ENCODE measurements at regions not wholly inside any gene's neighbourhood (a gene's known extent, or its start where the extent isn't known, plus 50 kb on each side); places are given as distances from the start of the nearest gene placed in this dataset.
A peak's percentile ranks its signal among the peaks of the same experiment; 100 is the strongest.
"Not testable (repeated sequence)": the region's sequence is repeated elsewhere in the genome, so short reads cannot be mapped to it uniquely, and the experiment has no call there.

DNA sequence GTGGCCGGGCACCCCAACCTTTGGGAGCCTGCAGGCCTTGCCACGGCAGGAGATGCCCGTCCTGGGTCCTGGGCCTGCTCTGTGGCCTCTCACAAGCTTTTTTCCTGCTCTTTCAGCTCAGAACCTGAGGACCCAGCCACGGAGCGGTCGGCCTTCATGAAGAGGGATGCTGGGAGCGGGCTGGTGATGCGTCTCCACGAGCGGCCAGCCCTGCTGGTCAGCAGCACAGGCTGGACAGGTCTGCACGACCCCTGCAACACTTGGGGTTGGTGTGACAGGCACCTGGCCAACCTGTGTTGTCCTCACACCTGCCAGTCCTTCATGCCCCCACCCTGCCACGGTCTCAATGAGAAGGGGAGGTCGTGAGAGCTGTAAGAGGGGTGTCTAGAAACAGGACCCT lies 170.0 kb downstream of the ADRA2C start:
- no peak for DNase-seq

DNA sequence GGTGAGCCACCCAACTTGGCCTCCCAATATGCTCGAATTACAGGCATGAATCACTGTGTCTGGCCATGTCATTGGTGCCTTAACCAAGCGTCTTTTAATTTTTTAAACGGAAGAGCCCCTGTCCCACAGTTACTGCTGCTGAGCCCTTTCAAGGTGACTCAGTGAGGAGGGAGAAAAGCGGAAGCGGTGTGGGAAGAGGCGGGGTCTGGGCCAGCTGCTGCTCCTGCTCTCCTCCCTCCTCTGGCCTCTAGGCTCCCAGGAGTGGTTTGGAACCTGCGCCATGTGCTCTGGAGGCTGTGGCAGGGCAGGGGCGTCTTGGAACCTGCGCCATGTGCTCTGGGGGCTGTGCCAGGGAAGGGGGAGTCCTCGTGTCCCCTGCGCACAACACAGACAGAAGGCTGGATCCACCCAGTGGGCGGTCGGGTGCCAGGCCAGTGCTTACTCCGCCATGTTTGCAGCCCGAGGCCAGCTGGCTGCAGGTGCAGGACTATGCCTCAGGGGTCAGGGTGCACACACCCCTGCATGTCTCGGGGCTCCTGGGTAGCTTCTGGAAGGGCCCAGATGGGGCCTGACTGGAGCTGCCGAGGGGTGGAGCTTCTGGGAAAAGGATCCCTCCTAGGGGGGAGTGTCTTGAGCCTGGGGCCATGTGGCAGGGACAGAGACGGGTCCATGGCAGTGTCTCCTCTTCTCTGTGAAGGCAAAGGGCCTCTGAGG lies 171.8 kb downstream of the ADRA2C start:
- not testable (repeated sequence) for DNase-seq

DNA sequence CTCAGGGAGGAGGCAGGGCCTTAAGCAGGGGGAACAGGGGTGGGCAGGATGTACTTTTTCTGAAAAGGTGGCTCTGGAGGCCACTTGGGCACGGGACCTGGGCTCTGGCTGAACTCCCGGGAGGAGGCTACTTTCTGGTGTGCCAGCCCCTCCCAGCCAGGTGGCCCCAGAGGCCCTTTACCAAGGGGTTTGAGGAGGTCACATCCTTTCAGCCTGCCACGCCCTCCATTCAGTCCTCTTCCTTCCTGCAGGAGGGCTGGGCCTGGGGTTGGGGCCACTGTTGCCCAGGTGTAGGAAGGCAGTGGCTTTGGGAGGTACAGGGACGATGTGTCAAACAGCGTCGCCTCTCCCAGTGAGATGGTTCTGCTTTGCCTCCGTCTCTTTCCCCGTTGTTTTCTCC lies 172.5 kb downstream of the ADRA2C start:
- not testable (repeated sequence) for DNase-seq

DNA sequence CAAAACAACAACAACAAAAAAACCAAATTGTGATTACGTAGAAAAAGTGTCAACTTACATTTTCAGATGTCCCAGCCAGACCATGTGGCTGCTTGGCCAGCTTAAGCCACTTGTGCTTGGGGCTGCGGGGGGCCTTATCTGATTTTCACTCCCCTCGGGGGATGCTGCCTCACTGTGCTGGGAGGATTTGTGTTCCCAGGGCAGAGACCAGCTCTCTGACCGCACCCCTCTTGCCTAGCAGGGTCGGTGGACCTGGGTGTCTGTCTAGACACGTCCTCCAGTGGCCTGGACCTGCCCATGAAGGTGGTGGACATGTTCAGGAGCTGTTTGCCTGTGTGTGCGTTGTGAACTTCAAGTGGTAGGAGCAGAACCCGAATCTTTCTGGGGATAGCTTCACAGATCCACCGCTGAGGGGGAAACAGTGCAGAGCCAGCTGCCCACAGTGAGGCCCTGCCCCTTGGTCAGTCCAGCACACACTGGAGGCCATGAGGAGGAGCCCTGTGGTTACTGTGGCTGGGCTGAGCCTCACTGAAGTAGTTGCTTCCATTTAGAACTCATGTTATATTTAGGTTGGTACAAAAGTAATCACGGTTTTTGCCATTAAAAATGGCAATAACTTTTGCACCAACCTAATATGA lies 173.9 kb downstream of the ADRA2C start:
- not testable (repeated sequence) for DNase-seq

DNA sequence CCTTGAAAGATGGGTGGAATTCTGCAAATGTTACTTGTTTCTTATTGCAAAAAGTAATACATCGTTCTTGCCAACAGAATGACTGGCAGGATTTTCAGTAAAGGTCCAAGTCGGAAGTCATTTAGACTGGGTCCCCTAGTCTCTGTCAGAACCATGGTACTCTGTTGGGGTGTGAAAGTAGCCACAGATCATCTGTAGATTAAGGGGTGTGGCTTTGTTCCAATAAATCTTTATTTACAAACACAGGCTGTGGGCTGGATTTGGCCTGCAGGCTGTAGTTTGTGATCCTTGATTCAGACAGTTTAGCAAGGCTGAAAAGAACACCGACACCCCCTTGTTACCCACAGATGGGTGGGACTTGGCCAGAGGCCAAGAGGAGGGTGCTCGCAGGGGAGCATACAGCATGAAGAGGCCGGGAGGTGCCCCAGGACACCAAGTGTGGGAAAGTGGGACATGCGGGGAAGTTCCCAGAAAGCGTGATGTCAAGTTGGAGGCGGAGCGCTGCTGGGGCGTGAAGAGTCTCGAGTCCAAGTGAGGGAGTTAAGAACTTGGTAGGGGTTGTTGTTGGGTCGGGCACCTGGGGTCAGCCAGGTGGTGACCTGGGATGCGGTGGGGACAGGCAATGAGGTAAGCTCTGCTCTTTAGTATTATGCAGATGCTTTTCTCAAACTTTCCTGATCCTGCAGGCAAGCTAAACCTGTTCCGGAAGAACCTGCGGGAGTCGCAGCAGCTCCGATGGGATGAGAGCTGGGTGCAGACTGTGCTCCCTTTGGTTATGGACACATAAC lies 175.7 kb downstream of the ADRA2C start:
- DNase-seq: not testable (repeated sequence)

DNA sequence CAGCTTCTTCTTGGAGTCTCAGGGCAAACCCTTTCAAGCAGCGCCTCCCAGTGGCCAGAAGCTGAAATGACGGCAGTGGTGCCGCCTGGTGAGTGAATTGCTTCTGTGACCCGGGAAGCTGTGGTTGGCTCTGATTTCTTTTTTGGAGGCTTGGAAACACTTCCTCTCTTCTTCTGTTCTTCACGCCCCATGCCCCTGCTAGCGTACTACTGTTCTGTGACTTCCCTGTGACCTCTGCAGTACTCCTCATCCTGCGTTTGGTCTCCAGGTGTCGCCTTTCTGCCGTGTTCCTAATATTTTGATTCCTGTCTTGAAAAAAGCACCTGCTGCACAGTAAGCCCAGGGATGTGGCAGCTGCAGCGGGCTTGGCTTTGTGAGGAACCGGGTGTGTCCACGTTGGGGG lies 176.4 kb downstream of the ADRA2C start:
- DNase-seq: peak; percentile 28

DNA sequence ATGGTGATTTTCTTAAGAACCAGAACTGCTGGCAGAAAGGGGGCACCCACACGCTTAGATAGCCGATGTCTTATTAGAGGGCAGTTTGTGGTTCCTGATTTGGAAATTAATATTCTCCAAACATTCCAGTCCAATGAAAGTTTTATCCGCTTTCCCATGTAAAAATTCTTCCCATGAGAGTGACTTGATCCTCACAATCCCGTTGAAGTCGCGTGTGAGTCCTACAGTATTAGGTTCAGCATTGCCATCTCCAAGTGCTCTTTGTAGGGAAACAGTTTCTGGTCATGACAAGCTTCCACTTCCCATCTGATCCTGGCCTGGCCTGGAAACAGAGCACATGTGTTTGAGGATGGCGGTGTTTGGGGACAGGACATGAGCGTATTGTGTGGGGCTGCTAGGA lies 176.9 kb downstream of the ADRA2C start:
- DNase-seq: not testable (repeated sequence)

DNA sequence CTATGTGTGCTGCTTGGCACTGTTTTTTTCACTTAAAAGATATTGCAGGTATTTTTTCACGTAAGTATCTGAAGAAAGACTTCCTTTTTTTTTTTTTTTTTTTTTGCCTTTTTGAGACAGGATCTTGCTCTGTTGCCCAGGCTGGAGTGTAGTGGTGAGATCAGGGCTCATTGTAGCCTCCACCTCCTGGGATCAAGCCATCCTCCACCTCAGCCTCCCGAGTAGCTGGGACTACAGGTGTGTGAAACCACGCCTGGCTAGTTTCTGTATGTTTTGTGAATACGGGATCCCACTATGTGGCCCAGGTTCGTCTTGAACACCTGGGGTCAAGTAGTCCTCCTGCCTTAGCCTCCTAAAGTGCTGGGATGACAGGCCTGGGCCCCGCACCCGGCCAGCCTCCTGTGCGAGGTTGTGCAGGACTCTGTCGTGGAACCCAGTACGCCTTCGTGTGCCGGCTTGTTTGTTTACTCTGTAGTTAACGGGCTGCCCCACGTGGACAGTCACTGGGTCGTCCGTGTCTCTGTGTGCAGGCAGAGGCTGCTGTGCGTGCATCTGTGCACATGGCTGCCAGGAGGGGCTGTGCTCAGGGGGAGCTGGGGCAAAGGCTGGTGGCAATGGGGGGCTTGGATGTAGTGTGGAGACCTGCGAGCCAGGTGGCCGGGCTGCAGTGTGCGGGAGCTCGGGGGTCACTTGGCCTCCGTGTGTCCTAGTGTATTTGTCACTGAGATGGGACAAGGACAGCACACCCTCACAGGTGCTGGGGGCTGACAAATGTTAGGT lies 179.5 kb downstream of the ADRA2C start:
- no peak for DNase-seq

DNA sequence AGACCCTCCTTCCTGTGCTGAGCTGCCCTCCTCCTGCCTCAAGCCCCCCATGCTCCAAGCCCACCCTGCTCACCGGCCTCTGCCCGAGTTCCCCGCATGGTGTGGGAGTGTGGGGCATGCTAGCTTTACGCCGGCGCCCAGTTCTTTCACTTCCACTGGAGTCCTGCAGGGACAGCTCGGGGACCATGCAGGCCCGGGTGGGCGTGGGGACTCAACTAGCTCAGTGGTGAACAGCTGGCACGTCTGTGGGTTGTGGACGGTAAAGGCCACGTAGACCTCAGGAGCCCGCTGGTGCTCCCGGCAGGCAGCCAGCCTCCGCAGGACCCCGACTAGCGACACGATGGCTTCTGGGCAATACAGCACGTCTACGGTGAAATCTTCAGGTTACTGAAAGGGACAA lies 180.4 kb downstream of the ADRA2C start:
- DNase-seq: not testable (repeated sequence)

DNA sequence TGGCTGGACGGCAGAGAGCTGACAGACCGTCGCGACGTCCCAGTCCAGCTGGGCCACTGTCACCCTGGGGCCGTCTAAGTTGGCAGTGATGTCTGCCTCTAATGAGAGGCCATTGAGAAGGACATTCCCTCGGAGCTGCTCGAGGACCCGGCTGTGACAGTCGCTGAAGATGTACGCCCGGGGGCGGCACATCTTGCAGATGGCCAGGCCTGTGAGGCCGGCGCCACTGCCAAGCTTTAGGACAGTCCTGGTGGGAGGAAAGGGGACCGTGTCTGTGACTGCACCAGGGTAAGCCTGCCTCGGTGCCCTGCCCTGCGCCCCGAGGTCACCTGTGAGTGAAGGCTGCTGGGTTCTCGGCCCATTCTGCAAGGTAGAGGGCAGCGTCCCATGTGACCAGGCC lies 181.6 kb downstream of the ADRA2C start:
- not testable (repeated sequence) for DNase-seq

DNA sequence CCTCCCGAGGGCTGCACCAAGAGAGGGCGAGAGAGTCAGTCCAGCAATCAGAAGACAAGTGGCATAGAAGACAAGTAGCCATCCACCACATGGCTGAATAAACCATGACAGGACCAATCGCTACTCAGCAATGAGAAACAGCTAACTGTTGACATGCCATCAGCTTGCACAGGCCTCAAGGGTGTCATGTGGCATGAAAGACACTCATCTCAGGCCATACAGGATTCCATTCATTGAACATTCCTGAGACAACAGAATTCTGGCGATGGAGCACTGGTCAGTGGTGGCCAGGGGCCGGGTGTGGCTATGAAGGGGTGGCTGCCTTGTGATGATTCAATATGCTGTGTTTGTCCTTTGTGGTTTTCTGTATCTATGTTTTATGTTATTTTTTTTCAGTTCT lies 182.0 kb downstream of the ADRA2C start:
- not testable (repeated sequence) for DNase-seq

DNA sequence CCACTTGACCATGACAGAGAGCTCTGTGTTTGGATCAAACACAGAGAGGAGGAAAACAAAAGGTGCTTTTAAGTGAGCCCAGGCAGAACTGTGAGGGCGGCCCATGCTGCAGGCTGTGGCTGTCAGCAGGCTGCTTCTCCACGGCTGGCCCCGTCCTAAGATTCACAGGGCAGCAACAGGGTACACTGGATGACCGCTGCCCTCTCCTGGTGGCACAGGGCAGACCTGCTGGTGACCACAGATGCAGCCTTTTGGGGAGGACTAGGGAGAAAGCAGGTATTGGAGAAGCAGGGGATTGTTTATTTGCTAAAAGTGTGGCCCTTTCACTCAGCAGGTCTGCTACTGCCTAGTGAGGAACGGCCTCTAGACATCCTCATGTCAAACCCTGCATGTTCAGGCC lies 183.7 kb downstream of the ADRA2C start:
- peak; percentile 4 for DNase-seq

DNA sequence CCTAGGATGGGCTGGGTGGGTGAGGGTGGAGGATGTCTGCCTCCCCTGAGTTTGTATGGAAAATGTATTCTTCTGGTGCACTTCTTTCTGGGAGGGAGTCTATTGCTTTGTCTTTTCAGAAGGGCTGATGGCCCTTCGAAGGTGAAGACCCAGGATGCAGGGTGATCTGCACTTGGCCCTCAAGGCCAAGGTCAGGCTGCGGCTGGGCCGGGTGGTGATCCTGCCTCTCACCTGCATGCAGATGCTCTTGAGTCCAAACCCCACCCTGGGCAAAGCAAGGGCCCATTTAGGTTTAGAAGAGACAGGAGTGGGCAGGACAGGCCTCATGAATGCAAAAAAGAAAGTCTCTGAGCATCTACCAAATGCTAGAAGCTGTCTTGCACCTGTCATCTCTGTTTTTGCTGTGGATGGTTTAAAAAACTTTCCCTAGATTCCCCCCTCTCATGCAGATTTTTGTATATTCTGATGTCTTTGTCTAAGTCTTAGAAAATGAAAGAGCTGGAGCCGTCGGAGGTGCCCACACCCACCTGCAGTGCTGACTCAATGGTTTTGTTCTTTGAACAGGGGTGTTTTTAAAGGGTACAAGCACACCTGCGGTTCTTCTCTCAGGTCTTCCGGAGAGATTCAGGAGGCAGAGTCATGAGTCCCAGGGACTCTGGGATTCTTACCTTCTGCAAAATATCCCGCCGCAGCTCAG lies 186.4 kb downstream of the ADRA2C start:
- not testable (repeated sequence) for DNase-seq

DNA sequence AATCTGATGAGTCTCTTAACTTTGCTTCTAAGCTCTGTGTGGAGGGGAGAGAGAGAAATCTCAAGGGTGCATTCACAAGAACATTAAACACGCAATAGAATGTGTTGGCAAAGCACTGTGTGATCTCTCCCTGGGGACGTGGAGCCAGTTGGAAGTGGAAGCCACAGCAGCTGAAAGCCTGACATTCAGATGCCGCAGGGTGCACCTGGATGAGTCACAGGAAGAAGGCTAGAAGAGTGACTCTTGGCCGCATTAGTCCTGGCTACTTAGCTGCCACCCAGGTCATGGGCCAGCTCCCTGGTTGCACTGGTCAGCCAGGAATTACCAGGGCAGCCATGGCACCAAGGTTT lies 186.9 kb downstream of the ADRA2C start:
- DNase-seq: not testable (repeated sequence)

DNA sequence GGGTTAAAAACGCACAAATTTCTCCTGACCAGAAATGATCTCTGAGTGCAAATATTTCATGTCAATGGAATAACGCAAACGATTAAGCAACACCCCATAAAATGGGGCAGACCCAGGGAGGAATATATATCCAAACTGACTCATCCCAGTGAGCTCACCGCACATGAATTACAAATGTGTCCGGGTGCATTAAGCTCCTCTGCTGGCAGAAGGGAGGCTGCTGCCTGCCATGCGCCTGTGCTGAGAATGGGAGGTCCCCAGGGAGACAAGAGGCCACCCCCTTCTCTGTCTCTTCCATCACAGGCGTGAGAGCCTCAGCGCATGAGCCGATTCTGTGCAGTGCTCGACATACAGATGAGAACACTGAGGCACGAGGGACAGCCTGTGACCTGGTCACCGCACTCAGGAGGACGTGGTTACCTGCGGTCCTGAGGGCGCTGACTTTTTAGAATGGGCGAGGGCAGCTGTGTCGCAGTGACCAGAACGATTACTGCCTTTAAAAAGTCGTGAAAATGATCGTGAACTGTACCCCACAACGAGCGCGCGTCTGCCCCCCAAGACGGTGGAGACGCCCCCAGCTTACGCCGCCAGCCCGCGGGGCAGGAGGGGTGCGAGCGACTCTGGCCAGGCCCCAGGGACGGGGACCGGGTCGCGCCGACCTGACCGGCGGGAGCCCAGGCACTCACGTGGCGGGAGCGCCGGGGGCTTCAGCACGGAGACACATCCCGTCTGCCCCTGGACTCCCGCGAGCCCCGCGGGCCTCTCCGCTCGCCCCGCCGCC lies 188.5 kb downstream of the ADRA2C start:
- peak; percentile 67 for DNase-seq

DNA sequence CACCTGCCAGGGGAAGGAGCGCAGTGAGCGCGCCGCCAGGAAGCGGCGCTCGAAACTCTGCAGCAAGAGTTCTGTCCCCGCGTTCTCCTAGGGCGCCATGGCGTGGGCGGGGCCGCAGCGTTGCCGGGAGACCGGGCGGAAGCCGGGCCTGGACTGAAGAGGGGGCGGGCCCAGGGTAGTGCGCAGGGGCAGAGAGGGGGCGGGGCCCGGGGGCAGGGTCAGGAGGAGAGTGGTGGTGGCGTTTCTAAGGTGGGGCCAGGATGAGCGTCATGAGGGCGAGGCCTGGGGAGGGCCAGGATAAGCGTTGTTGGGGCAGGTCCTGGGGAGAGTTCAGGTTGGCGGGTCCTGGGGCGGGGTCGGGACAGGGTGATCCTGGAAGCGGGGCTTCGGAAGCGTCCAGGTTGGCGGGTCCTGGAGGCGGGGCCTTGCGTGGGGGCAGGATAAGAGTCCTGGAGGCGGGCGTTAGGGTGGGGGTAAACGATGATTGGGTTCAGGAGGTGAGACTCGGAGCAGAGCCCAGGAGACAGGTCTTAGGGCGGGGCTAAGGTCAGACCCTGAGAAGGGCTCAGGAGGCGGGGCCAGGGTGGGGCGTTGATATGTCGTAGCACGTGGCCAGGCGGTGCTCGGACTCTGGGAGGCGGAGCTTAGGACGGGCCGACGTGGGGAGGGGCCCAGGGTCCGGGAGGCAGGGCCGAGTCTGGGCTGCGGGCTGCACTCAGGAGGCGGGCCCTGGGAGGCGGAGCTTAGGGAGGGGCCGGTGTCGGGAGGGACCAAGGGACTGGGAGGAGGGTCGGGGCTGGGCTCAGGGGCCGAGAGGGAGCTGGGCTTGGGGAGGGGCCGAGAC lies 189.4 kb downstream of the ADRA2C start:
- peak; percentile 98 for DNase-seq

DNA sequence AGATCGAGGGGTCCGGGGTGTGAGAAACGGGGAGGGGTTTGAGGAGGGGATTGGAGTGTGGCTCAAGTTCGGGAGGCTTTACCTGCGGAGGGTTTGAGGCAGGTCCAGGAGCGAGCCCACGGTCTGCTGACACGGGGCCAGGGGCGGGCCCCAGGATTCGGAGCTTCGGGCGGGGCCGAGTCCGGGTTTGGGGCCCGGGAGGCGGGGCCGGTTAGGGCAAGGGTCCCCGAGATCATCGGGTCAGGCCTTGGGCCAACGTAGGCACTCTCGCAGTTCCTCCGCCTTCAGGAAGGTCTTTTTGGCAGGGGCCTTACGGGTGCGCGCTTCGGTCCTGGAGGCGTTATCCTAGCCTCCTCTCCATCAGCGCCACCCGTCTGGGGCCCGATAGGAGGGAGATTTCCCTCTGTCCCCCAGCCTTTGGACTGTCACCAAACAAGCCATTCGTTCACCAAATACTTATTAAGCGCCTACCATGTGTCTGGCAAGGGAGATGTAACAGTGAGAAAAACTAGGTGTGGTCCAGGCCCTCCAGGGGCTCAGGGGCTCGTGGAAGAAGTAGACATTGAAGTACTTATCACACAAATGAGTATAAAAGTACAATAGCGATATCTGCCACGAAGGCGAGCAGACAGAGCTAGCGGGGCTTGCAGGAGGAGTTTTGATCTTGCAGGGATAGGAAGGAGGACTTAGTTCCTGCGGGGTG lies 190.1 kb downstream of the ADRA2C start:
- DNase-seq: not testable (repeated sequence)

DNA sequence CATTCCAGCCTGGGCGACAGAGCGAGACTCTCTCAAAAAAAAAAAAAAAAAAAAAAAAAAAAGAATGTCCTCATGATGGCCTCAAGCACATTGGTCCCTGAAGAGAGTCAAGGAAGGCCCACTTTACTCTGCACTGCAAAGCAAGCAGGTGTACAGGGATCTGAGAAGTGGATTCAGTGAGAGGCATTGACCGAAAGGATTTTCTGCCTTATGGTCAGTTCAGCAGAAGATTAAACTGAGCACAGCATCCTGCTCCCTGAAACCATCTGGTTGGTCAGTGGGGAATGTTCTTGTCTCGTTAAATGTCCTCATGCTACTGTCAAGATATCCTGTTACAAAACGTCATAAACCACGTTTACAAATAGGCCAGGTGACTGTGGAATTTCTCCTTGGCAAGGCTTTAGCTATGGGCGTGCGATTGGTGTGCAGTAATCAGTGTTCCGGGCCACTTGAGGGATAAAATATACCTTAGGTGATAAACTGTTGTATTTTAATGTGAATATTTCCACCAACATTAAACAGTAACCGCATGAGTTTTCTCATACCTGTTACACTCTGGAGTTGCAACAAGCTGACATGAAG lies 195.0 kb downstream of the ADRA2C start:
- DNase-seq: peak; percentile 8

DNA sequence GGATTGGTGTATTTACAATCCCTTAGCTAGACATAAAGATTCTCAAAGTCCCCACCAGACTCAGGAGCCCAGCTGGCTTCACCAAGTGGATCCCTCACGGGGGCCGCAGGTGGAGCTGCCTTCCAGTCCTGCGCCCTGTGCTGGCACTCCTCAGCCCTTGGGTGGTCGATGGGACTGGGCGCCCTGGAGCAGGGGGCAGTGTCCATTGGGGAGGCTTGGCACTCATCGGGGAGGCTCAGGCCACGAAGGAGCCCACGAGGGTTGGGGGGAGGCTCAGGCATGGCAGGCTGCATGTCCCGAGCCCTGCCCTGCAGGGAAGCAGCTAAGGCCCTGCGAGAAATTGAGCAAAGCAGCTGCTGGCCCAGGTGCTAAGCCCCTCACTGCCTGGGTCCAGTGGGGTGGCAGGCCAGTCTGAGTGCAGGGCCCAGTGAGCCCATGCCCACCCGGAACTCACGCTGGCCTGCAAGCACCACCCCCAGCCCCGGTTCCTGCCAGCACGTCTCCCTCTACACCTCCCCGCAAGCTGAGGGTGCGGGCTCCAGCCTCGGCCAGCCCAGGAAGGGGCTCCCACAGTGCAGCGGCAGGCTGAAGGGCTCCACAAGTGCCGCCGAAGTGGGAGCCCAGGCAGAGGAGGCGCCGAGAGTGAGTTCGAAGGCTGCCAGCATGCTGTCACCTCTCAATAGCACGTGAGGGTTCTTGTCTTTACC lies 198.5 kb downstream of the ADRA2C start:
- DNase-seq: not testable (repeated sequence)

Data from NCI-H69 (cell line).